ENCODE measurements at regions not wholly inside any gene's neighbourhood (a gene's known extent, or its start where the extent isn't known, plus 50 kb on each side); places are given as distances from the start of the nearest gene placed in this dataset.

- TF ChIP-seq, protein P1, sequence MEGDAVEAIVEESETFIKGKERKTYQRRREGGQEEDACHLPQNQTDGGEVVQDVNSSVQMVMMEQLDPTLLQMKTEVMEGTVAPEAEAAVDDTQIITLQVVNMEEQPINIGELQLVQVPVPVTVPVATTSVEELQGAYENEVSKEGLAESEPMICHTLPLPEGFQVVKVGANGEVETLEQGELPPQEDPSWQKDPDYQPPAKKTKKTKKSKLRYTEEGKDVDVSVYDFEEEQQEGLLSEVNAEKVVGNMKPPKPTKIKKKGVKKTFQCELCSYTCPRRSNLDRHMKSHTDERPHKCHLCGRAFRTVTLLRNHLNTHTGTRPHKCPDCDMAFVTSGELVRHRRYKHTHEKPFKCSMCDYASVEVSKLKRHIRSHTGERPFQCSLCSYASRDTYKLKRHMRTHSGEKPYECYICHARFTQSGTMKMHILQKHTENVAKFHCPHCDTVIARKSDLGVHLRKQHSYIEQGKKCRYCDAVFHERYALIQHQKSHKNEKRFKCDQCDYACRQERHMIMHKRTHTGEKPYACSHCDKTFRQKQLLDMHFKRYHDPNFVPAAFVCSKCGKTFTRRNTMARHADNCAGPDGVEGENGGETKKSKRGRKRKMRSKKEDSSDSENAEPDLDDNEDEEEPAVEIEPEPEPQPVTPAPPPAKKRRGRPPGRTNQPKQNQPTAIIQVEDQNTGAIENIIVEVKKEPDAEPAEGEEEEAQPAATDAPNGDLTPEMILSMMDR (IDR thresholded peaks at IDR 0.05 in 2 of 3, conservative IDR thresholded peaks at IDR 0.05 in 1 of 3; ENCODE audit: borderline replicate concordance in 1 of 3, insufficient read depth in 1 of 3, low read depth in 2 of 3, low read length in 2 of 3), result no peak
- no peak for TF ChIP-seq ZNF274 (IDR thresholded peaks at IDR 0.05; ENCODE audit: low read depth, low read length)
Measured at GRCh38 chr11:112318184-112318591, 57.5 kb upstream of the PLET1 start.

All from HCT116 (cell line).